GM10248 (cell line): ENCODE measurements at regions not wholly inside any gene's neighbourhood (a gene's known extent, or its start where the extent isn't known, plus 50 kb on each side); places are given as distances from the start of the nearest gene placed in this dataset.

ENCODE experiments used
- CTCF ChIA-PET: fragments of 300-600 bp; sonication (Branson Sonifier 250); formaldehyde crosslinking; extraction: SDS; loops from one replicate; lab custom pipeline; 2021; ENCODE audit warnings: antibody characterized with exemption; lab: Yijun Ruan, JAX
- POLR2A ChIA-PET: fragments of 350-650 bp; sonication (Branson Sonifier 250); formaldehyde crosslinking; extraction: SDS; loops from one replicate; lab custom pipeline; 2020; ENCODE audit warnings: antibody characterized with exemption; lab: Yijun Ruan, JAX
- DNase-seq: peaks from one replicate; pipeline ENCODE4 v3.0.0; 2012; ENCODE audit errors: extremely low spot score
- CTCF ChIP-seq: IDR thresholded peaks from 2 replicates; pipeline ENCODE4 v1.5.1; 2012; ENCODE audit warnings: mild to moderate bottlenecking, low read depth; ENCODE audit errors: extremely low read depth, missing control alignments, control extremely low read depth

DNA sequence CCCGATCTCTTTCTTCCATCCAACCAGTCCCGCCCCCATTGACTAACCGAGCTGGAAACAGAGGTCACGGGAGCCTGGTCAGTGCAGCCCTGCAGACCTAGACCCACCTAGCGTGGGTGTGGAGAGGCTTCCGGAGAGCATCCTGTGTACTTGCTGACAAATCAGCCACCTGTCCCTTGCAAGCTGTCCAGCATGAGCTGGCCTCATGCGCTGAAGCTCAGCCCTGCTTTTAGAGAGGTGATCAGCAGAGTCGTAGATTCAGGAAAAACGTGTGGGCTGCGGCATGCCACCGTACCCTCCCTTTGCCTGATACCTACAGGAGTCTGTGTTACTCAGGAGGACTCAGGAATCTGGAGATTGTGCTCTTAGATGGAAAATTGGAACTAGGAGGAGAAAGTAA, 80.3 kb upstream of the UQCRFS1 start:
- DNase-seq: no peak
- ChIA-PET CTCF (interaction anchor here (1.3 kb wide), 1 partner anchor 30 kb away, joined by 5 read pairs; no protein-coding TSS in a partner anchor), POLR2A (interaction anchor here (0.5 kb wide), 1 partner anchor 279 kb away, joined by 4 read pairs; no protein-coding TSS in a partner anchor)
- no peak for TF ChIP-seq CTCF

GRCh38 chr19:29293736-29294342, 80.9 kb upstream of the UQCRFS1 start:
- ChIA-PET POLR2A (no interaction called here), CTCF (interaction anchor here (0.8 to 1.3 kb wide), 2 partner anchors 18 to 30 kb away, joined by 3 to 5 read pairs; no protein-coding TSS in a partner anchor)
- no peak for TF ChIP-seq CTCF
- no peak for DNase-seq

DNA sequence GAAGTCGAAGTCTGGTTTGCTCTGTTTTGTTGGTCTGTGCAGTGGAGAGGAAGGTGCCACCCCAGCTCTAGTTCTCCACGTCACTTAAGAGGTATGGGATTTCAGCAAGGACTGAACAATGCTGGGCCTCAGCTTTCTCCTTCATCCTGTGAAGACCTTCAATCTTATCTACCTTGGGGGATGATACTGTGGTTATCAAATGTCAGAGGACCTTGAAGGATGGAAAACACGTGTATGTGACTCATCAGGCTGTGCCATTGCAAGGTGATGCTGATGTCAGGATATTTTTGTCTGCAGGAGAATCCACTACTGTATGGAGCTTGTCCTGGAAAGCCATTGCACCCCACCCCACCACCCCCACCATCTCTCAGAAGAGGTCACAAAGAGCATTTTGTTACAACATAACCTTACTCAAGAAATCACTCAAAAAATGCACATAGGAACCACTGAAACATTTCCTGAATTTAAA, 81.4 kb upstream of the UQCRFS1 start:
- TF ChIP-seq CTCF: no peak
- CTCF ChIA-PET: interaction anchor here (0.8 to 1.3 kb wide), 2 partner anchors 18 to 31 kb away, joined by 3 to 5 read pairs; no protein-coding TSS in a partner anchor
- DNase-seq: no peak
- POLR2A ChIA-PET: no interaction called here

GRCh38 chr19:29295285-29295684, 82.3 kb upstream of the UQCRFS1 start:
- CTCF ChIA-PET: no interaction called here
- DNase-seq: no peak
- POLR2A ChIA-PET: no interaction called here
- no peak for TF ChIP-seq CTCF

- POLR2A ChIA-PET: no interaction called here
- DNase-seq: no peak
- CTCF ChIA-PET: no interaction called here
- no peak for TF ChIP-seq CTCF
Observed at GRCh38 chr19:29297381-29297780, 84.4 kb upstream of the UQCRFS1 start.

DNA sequence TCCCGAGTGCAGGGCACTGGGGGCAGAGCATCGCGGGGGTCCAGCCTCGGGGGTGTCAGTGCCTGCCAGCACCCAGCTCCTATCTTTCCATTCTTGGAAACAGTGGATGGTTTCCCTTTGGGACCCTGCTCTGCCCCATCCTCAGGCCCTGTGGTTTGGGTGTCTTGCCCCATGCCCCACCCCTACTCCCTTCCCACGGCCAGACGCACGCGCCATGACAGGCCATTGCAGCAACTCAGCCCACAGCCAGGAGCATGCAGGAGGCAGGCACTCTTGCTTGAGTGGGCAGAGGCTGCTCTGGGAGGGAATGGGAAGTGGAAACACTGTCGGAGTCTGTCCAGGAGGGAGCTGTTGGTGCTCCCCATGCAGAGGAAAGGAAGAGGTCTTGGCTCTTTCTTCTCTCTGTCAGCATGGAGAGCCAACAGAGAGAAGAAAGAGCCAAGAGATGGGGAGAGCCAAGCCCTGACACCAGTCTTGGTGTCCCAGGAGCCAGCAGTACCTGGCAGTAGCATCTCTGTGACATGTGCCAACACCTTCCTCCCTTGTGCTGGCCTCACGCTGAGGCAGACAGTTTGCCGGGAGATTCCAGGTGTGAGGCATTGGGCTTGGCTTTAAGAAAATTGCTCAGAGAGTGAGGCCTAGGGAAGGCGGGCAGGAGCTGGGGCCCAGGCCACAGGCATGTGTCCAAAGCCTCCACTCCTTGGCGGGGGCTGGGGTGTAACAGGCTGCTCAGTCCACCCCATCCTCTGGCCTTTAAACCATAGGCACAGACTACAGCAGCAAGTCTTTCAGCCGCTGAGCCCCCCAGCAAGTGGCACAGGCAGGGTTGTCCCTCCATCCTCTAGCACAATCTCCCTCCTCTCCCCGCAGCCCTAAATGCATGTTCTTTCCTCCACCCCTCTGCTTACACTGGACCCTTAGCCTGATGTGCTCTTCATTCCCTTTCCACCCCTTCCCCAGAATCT, 86.7 kb upstream of the UQCRFS1 start:
- no peak for TF ChIP-seq CTCF
- ChIA-PET CTCF (no interaction called here), POLR2A (no interaction called here)
- no peak for DNase-seq
